ENCODE measurements at regions not wholly inside any gene's neighbourhood (a gene's known extent, or its start where the extent isn't known, plus 50 kb on each side); places are given as distances from the start of the nearest gene placed in this dataset.

DNA sequence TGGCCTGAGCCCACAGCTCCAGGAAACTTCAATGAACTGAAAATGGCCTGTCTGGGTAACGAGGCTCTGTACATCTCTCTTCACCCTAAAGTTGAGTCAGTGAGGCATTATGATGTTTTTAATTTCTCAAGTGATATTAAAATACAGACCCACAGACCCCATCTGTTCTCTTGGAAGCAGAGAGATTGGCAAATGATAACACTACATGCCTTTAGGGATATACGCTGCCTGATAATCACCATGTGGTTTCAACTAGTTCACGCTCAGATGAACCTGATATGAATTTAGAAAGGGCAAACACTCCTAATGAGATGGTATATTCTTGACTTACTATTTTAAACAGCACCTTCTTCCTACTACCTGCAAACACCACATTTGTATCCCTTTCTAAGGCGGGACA lies 127.5 kb downstream of the RFC3 start:
- no peak for DNase-seq (ENCODE audit: extremely low read depth in 1 of 2, low read depth in 1 of 2)

DNA sequence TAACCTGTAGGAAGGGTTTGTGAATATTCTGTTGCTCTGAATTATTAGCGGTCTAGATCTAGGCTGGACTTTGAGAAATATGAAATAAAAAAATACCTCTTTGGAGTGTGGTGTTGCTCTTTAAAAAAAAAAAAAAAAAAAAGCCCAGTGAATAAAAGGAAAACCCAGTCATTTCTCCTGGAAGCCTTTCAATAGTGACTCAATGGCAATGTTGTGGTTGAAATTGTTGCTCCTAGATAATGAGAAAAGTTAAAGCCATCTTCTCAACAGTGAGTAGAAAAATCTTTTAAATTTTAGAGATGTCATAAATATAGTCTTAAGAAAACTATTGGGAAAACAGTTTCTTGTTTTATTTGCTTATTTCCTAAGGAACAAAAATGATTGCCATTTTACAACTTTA lies 135.3 kb downstream of the RFC3 start:
- no peak for DNase-seq (ENCODE audit: extremely low read depth in 1 of 2, low read depth in 1 of 2)

DNA sequence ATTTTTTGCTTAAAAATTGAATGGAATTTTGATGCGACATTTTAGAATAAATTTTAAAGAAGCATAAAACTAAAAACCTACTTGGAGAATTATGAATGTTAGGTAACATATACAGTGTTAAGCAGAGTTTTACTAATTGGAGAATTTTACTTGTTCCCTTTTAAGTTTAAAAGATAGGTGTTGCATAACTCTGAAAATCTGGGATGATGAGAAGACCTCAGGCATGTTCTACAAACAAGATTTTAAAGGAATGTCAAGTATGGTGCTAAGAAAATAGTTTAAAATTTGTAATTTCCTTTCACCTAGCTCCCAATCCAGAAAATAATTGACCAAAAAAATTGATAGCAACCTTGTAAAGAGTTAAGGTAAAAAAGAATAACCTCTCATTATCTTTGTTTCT lies 135.8 kb downstream of the RFC3 start:
- DNase-seq (ENCODE audit: extremely low read depth in 1 of 2, low read depth in 1 of 2): no peak

DNA sequence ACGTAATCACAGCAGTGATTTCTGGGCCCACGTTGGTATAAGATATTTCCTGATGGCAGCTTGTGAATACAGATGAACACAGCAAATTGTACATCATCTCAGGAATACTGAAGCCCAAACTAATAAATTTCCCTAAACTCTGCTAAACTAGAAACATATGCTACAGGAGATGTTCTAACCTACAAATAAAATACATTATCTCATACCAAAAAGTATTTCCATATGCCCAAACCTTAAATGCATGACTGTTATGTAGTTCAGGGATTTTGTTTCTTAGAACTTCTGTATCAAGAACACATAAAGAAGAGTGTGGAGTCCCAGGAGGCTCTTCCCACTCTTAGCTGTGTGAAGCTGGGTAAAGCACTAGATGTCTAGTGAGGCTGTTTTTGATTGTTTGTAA lies 138.4 kb downstream of the RFC3 start:
- DNase-seq (ENCODE audit: extremely low read depth in 1 of 2, low read depth in 1 of 2): no peak

DNA sequence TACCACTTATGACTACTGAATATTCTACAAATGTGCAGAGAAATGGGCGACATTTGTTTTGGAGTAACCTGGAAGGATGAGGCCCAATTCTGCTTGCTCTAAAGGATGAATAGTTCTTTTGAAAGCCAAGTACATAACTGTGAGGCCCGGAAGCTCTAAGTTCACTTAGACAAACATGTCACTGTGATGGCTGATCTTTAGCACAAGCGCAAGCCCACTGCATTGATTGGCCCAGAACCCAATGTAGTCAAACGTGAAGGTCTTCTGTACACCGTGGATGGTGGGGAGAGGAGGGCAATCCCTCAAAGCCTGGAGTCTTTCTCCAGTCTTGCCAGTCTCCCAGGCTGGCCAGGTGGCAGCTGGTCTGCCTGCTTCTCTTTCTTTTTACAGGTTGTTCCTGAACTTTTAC lies 139.6 kb downstream of the RFC3 start:
- DNase-seq (ENCODE audit: extremely low read depth in 1 of 2, low read depth in 1 of 2): no peak

DNA sequence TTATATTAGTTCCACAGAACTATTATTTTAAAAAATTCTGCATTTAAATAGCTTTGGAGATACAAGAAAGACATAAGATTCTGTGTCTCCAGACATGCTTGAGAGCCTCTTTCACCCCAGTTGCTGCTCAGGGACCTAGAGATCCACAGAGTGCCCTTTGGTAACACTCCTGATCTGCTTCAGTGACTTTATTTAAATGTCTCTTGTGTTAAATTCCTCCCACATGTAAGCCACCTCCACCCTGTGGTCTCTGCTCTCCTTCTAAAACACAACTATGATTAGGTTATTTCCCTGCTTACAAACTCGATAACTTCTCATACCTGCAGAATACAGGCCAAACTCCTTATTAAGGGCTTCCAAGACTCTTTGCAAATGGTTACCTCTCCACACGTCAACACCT lies 141.0 kb downstream of the RFC3 start:
- DNase-seq (ENCODE audit: extremely low read depth in 1 of 2, low read depth in 1 of 2): no peak

DNA sequence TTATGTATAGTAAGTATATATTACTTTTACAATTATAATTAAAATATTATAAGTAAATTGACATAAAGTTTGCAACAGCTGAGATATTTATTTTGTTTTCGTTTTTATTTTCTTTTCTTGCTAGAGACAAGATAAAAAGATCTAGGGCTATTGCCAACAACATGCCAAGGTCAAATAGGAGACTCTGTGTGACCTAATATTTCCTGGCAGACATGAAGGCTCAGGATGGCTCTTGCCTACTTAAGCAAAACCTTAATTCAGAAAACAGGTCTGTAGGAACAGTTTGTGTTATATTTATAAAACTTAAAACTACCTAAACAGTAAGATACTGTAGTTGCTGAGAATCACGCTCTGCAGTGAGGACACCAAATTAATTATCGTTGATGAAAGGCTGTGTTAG lies 145.2 kb downstream of the RFC3 start:
- no peak for DNase-seq (ENCODE audit: extremely low read depth in 1 of 2, low read depth in 1 of 2)

DNA sequence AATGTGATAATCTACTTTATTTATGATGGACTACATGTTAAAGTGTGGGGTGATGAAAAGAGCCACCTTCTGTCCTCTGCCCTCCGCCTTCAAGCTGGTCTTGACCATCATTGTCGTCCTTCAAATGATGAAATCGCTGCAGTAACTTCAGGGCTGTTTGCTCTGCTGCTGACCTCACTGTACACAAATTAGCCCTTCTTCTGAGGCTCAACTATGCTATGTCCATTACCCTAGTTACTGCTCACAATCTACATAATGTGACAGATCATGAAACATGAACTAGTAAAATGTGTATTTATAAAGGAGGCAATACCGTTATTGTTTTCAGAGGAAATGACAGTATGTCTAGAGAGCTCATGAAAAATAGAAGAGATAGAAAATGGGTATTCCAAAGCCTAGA lies 145.9 kb downstream of the RFC3 start:
- no peak for DNase-seq (ENCODE audit: extremely low read depth in 1 of 2, low read depth in 1 of 2)

DNA sequence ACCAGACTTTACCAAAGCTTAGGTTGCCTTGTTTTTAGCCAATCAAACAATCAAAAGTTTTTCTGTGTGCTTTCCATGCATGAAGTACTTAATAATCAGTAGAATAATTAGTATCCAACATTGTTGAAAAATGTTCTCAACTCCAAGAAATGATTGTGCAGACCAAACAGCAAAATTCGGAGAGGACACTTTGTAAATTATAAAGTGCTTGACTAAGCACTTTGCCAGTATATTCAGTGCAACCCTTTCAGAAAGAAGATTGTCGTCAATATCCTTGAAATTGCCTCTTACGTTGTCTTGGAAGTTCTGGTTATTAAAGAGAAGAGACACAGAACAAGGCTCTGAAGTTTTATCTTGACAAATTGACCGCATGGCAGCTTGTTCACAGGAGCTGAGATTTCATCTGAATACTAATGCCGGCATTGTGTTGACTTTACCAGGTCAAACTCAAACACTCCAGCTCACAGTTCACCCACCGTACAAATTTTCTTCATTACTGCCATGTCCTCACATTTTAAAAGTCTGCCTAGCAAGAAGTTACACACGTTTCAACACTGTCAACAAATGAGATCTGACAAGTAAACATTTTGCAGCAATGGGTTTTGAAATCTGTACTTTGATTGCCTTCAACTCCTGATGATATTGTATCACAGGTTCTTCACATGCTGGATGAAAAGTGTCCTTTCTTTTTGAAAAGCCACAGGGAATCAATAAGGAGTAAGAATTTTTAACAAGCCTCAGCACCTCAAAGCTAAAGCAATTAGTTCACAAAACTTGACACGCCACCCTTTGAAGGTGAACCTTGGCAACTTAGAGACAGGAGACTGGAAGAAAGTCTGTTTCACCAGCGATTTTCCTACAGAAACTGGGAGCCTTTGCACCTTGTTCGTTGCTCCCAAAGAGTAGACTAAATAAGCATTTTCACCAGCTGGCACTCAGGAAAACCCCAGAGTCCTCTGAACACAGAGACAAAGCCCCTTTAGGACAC lies 150.9 kb downstream of the RFC3 start:
- DNase-seq (ENCODE audit: extremely low read depth in 1 of 2, low read depth in 1 of 2): no peak

DNA sequence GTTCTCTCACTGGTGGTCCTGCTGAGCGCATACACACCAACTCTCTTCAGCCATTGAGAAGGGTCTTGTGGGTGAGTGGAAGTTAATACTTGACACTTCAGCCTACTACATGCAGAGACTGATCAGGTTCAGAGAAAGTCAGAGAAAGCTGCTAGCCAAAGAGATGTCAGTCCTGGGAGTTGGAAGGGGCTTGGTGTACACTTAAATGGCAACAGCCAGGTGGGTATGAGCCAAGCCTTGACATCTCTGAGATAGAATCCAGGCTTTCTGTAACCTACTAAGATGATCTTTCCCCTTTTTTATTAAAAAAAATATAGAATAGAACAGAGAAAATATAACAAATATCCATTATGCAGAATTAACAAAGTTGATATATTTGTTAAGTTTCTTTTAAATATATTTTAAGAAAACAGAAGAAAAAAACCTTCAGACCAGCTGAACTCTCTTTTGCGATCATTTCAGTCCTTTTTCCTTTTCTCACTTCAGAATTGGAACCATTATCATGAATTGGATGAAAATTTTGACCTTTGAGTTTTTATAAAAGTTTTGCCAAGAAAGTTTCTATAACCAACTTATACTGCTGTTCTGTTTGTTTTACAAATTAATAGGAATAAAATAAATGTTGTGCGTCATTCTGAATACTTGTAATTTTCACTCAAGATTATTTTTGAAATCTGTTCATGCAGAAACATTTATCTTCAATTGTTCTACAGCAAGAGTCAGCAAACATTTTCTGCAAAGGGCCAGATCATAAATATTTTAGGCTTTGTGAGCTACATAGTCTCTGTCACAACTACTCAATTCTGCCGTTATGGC lies 153.0 kb downstream of the RFC3 start:
- DNase-seq (ENCODE audit: extremely low read depth in 1 of 2, low read depth in 1 of 2): no peak

DNA sequence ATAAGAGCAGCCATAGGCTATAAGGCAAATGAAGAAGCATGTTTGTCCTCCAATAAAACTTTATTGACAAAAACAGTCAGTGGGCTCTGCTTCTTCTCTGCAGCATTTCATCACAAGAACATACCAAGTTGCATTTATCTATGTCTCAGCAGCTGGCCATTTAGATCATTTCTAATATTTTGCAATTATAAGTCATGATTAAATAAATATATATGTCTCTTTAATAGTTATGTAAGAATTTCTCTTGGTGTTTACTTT lies 153.5 kb downstream of the RFC3 start:
- DNase-seq (ENCODE audit: extremely low read depth in 1 of 2, low read depth in 1 of 2): no peak

DNA sequence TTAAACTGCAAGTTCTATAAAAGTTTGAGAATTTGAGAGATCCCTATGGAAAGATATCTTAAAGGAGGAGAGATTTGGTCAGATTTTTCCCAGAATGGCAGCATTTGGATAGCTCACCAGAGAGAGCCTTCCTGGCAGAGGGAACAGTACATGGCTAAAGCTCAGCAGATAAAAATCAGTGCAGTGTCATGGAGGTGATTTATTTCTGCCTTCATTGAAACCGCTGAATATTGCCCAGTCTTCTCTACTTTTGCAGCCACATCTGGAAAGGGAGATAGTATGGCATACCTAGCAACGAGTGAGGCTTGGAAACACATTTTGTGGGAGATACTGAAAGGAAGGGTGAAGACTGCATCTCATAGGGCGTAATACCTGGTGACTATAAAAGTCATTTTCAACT lies 155.2 kb downstream of the RFC3 start:
- no peak for DNase-seq (ENCODE audit: extremely low read depth in 1 of 2, low read depth in 1 of 2)

DNA sequence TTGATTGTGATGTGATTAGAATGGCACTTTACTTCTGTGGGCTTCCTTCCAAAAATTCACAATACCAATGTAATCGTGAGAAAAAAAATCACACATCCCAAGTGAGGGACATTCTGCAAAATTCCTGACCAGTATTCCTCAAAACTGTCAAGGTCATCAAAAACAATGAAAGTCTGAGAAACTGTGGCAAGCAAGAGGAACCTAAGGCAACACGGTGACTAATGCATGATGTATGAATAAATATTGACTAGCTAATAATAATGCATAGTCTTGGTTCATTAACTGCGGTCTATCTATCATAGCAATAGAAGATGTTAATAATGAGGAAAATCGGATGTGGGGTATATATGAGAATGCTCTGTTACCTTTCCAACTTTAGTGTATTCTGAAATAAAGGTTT lies 159.0 kb downstream of the RFC3 start:
- DNase-seq (ENCODE audit: extremely low read depth in 1 of 2, low read depth in 1 of 2): no peak

DNA sequence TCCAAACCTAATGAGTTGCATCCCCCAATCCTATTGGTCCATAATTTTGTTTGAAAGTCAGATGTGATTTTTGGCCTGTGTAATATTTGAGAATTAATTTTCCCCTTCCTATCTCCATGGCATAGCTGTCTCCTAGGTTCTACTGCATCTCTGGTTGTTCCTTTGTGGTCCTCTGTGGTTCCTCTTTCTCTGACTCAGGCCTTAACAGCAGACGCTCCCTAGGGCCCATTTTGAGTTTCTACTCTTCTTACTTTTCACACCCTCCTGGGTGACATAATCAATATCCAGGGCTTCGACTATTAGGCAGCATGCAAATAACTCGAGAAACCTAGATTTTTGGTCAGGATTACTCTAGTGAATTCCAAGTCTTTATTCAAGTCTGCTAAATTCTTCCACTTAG lies 160.7 kb downstream of the RFC3 start:
- no peak for DNase-seq (ENCODE audit: extremely low read depth in 1 of 2, low read depth in 1 of 2)

DNA sequence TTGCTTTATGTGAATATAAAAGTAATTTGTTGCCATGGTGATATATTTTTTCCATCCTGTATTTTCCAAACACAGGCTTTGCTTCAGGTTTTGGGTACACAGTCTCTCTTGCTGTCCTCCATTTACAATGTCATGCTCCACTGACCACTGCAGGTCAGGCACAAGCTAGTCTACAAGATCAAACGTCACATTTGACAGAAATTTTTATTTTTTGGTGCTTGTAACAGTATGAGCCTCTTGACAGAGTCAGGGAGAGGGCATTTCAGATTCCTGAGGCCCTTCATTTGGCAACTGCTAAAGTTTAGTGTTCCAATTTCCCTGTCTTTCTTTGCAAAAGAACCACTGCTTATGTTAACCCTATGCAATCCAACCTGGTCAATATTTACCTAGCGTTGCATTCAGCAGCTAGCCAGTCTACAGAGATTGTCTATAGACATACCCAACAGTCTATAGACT lies 175.0 kb downstream of the RFC3 start:
- DNase-seq (ENCODE audit: extremely low read depth in 1 of 2, low read depth in 1 of 2): no peak

DNA sequence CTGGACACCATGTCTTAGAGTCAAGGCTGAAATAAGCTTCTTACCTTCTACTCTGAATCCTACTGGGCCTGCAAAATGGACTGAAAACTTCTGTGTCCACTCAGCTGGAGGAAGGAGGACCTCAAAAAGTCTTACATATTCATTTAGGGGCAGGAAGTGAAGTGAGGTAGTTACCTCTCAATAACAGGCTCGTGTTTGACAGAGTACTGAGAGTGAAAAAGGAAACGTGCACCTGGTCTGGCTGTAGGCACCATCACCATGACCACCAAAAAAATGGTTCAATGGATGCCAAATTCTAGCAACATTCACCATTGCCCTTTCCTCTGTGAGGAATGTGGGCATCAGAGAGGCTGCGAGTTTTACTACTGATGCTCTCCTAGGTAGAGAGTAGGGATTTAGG lies 176.2 kb downstream of the RFC3 start:
- DNase-seq (ENCODE audit: extremely low read depth in 1 of 2, low read depth in 1 of 2): no peak

DNA sequence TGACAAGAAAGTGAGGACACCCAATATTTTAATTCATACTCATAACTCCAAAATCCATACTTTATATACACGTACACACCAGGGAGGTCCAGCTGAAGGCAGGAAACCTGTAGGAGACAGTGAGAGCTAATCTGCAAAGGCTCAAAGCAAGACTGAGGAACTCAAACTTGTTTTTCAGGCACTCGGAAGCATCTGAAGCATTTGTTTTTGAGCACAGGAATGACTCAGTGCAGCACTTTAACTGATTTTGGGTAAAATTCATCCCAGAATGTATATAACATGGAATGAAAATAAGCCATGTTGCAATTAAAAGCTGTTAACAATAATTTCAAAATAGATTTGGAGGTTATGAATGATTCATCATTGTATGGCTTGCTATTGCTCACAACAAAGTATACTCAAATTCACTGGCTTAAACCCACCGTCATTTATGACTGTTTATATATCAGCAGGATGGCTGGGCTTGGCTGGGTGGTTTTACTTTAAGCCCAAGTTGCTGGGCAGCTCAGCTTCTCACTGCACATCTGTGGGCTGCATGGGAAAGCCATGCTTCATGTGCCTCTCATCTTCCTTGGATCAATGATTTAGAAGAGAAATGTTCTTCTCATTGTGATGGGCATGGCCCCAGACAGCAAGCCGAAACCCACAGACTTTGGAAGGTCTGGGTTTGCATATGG lies 177.0 kb downstream of the RFC3 start:
- no peak for DNase-seq (ENCODE audit: extremely low read depth in 1 of 2, low read depth in 1 of 2)

DNA sequence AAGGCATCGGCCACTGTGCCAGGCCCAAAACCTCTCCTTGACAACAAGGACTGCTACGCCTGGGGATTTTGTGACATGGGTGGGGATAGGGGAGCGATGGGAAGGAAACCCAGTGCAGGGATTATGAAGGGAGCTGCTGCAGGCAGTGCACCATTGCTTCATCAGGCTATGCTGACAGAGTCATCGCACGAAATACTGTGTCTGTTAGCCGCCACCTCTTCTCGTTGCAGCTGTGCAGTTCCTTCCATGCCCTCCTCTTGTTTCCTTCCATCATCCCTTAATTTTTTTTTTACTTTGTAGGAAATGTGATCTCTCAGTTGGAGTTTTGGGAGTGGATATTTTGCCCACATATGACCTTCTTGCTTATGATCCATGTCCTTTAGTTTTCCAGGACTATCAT lies 178.7 kb downstream of the RFC3 start:
- DNase-seq (ENCODE audit: extremely low read depth in 1 of 2, low read depth in 1 of 2): no peak

DNA sequence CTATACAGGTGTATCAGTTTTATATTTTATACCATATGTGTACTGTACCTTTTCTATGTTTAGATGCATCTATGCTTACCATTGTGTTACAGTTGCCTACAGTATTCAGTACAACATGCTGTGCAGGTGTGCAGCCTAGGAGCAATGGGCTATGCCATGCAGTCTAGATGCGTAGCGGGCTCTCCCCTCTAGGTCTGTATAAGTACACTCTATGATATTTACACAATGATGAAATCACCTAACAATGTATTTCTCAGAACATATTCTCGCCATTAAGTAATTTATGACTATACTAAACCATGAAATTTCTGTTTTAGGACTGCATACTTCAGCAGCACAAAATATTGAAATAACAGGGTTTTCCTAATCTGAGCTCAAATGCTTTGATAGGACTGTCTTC lies 179.6 kb downstream of the RFC3 start:
- no peak for DNase-seq (ENCODE audit: extremely low read depth in 1 of 2, low read depth in 1 of 2)

DNA sequence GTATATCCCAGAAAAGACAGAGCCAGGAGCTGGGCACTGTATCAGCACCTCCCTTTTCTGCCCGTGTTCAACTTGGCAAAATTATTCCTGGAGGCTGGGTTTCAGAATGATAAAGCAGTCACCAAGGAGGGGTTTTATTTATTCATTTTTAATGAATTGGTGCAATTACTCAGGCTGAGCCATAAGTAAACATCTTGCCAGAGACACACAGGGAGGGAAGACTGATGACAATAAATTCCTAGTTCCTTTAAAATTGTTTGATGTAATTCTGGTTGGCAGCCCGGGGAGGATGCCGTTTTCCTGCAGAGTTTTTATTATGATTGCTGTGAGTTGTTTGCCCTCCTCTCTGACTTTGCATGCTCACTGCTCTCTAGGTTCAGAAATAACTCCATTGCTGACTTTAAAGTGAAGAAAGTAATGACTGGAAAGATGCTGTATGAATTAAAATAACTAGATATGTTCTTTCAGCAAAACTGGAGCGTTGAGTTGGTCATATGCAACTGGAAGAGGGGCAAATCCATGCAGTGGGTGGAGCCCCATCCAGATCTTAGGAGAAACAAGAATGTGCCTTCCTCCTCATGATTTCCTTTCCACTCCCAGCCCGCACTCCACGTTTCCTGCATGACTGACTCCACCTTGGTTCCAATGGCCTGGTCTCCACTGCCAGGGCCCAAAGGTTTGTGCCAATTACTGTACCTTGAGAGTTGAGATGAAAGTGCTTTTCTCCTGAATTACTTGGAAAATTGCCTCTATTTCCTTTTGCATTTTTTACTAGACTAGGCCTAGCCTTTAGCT lies 182.1 kb downstream of the RFC3 start:
- DNase-seq (ENCODE audit: extremely low read depth in 1 of 2, low read depth in 1 of 2): no peak

DNA sequence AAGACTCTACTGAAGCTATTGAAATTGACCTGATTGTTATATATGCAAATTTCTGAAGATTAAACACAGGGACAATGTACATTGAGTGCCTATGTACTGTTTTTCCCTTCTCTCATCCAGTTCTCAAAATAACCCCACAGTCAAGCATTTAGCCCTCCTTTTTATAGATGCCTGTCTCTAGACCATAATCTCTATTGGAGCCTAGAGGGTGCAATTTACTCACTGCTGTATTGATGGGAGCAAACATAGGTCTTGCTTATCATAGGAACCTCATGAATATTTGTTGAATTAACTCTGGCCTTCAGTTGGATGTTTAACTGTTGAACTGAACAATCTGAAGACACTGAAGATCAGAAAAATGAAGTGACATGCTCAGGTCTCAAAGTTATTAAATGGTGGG lies 183.0 kb downstream of the RFC3 start:
- DNase-seq (ENCODE audit: extremely low read depth in 1 of 2, low read depth in 1 of 2): no peak

Measured in stimulated activated CD8-positive, alpha-beta memory T cell treated with anti-CD3 and anti-CD28 coated beads, Interleukin-7, amount 100 ng/mL, for 48 hours (primary cell).